Parathyroid adenoma (tissue), 2 donors: ENCODE measurements at regions not wholly inside any gene's neighbourhood (a gene's known extent, or its start where the extent isn't known, plus 50 kb on each side); places are given as distances from the start of the nearest gene placed in this dataset.

Experiments used
- H2AFZ ChIP-seq: fragments of 300-600 bp; sonication (generic); one replicate; pipeline ENCODE4 v1.7.0; 2017; ENCODE audit warnings: antibody characterized with exemption, mild to moderate bottlenecking
- H3K27ac ChIP-seq: fragments of 300-600 bp; sonication (generic); one replicate; pipeline ENCODE4 v1.7.0; 2017
- H3K27me3 ChIP-seq: fragments of 300-600 bp; sonication (generic); one replicate; pipeline ENCODE4 v1.7.0; 2017; ENCODE audit warnings: low read length; ENCODE audit not compliant: control insufficient read depth, insufficient read depth
- H3K36me3 ChIP-seq: fragments of 300-600 bp; sonication (generic); one replicate; pipeline ENCODE4 v1.7.0; 2017; ENCODE audit warnings: low read length; ENCODE audit not compliant: control insufficient read depth, insufficient read depth
- H3K4me1 ChIP-seq: fragments of 300-600 bp; sonication (generic); one replicate; pipeline ENCODE4 v1.7.0; 2017; ENCODE audit warnings: control low read depth
- H3K4me2 ChIP-seq: fragments of 300-600 bp; sonication (generic); one replicate; pipeline ENCODE4 v1.7.0; 2017; ENCODE audit warnings: low read length
- H3K4me3 ChIP-seq: fragments of 300-600 bp; sonication (generic); one replicate; pipeline ENCODE4 v1.7.0; 2017; ENCODE audit warnings: low read depth, low read length
- H3K79me2 ChIP-seq: fragments of 300-600 bp; sonication (generic); one replicate; pipeline ENCODE4 v1.7.0; 2017; ENCODE audit warnings: control low read depth
- H3K9ac ChIP-seq: fragments of 300-600 bp; sonication (generic); one replicate; pipeline ENCODE4 v1.7.0; 2017; ENCODE audit warnings: mild to moderate bottlenecking
- H3K9me3 ChIP-seq: fragments of 300-600 bp; sonication (generic); one replicate; pipeline ENCODE4 v1.7.0; 2017; ENCODE audit warnings: low read length; ENCODE audit not compliant: control insufficient read depth
- TF ChIP-seq, protein P1 (sequence below): fragments of 300-600 bp; sonication (generic); IDR thresholded peaks from one replicate; pipeline ENCODE4 v1.7.0; 2017; ENCODE audit warnings: antibody characterized with exemption, mild to moderate bottlenecking
- donor health status: primary hyperparathyroidism.

DNA sequence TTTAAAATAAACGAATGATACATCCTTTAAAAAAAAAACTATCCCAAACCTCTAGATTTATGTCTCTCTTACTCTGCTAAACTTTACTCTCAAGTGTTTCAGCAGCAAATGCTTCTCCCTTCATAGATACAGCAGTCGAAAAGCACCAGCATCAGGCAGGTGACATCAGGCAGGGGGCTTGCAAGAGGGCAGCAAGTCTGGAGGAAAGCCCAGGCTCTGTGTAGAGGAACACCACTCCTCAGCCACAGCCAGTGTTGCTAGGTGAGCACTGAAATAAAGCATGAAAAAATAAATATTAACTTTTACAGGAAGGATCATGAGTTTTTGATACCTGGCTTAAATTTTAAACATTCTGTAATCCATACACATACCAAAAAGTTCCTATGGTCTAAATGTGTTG lies 419.4 kb downstream of the GALC start:
- TF ChIP-seq, protein P1, sequence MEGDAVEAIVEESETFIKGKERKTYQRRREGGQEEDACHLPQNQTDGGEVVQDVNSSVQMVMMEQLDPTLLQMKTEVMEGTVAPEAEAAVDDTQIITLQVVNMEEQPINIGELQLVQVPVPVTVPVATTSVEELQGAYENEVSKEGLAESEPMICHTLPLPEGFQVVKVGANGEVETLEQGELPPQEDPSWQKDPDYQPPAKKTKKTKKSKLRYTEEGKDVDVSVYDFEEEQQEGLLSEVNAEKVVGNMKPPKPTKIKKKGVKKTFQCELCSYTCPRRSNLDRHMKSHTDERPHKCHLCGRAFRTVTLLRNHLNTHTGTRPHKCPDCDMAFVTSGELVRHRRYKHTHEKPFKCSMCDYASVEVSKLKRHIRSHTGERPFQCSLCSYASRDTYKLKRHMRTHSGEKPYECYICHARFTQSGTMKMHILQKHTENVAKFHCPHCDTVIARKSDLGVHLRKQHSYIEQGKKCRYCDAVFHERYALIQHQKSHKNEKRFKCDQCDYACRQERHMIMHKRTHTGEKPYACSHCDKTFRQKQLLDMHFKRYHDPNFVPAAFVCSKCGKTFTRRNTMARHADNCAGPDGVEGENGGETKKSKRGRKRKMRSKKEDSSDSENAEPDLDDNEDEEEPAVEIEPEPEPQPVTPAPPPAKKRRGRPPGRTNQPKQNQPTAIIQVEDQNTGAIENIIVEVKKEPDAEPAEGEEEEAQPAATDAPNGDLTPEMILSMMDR, result no peak
- no peak overlapping the region for H3K4me2 ChIP-seq
- H3K79me2 ChIP-seq, result no peaks in the 10 kb centered on the region
- H3K9me3 ChIP-seq, result no peaks in the 10 kb centered on the region
- H2AFZ ChIP-seq, result no peak overlapping the region
- no peak overlapping the region for H3K9ac ChIP-seq
- no peaks in the 10 kb centered on the region for H3K4me1 ChIP-seq
- H3K36me3 ChIP-seq, result no peaks in the 10 kb centered on the region
- H3K4me3 ChIP-seq, result no peak overlapping the region
- no peak overlapping the region for H3K27ac ChIP-seq
- no peaks in the 10 kb centered on the region for H3K27me3 ChIP-seq

DNA sequence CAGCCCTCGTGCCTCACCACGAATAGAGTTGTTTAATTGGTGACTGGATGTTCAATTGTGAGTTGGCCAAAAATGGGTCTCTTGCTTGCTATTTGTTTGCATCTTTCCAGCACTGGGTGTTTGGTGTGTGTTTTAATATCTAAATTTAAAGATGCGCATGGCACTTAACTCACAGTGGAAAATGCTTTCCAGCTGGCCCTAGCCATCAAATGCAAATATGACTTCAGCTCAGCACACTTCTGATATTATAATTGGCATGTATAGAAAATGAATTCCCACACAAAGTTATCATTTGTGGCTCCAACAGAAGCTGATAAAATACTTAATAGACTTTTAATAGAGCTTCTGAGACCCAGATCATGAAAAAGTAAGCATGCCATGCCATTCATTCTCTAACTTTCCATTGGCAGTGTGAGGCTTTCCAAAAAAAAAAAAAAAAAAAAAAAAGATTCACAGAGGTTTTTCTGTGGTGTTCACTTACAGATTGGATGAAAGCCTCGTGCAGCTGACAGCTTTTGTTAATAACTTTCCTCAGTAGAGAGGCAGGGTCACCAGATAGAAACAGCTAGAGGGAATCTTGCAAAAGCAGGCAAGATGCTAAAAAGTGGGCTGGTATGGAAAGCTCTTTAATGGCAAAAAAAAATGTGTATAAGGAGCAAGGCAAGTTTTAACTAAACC lies 425.2 kb downstream of the GALC start:
- Histone ChIP-seq H3K4me3 (no peak overlapping the region), H3K4me2 (no peak overlapping the region), H3K27ac (no peak overlapping the region), H3K27me3 (no peaks in the 10 kb centered on the region), H3K4me1 (no peaks in the 10 kb centered on the region), H3K36me3 (no peaks in the 10 kb centered on the region), H3K79me2 (no peaks in the 10 kb centered on the region), H3K9ac (no peak overlapping the region), H3K9me3 (no peaks in the 10 kb centered on the region), H2AFZ (no peak overlapping the region)
- TF ChIP-seq, protein P1, result no peak

DNA sequence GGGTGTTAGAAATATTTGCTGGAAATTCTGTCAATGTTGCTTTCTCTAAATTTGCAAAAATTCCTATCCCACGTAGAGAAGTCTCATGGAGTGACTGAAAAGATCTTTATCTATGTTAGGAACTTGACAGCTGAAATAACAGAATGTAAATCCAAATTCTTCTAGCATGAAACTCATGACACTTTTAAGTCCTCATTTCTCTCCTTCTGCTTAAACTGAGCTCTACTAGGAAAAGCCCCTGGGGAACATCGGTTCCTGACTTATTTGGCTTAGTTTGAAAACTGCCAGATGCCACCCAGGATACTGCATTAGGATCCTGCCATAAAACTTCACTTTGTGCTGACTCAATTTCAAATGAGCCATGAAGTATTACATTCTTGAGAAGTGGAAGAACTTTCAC lies 426.0 kb downstream of the GALC start:
- H3K4me2 ChIP-seq, result no peak overlapping the region
- no peak overlapping the region for H3K27ac ChIP-seq

DNA sequence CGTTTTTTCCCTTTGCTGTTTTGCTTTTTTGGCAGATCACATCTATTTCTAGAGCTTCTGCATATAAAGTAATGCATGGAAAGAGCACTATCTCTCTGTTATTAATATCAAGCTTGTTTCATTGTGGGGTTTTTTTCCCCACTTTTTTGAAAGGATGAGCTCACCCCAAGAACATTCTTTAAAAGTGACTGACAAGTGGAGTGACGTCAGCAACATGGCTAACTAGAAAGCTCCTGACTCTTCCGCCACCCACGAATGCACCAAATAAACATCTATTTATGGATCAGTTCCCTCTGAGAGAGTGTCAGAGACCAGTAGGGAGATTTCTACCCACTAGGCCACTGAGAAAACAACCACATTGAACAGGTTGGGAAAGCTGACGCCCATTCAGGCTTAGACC lies 445.4 kb downstream of the GALC start:
- Histone ChIP-seq H3K4me2 (no peak overlapping the region), H3K4me1 (no peaks in the 10 kb centered on the region), H3K27me3 (no peaks in the 10 kb centered on the region), H2AFZ (no peak overlapping the region), H3K9ac (no peak overlapping the region), H3K27ac (no peak overlapping the region), H3K4me3 (no peak overlapping the region), H3K36me3 (no peaks in the 10 kb centered on the region), H3K9me3 (no peaks in the 10 kb centered on the region), H3K79me2 (no peaks in the 10 kb centered on the region)
- TF ChIP-seq, protein P1, result no peak

More for the DNA sequence above, 426.0 kb downstream of the GALC start:
- no peaks in the 10 kb centered on the region for H3K27me3 ChIP-seq
- H3K4me1 ChIP-seq, result no peaks in the 10 kb centered on the region
- H3K9me3 ChIP-seq, result no peaks in the 10 kb centered on the region
- no peak overlapping the region for H2AFZ ChIP-seq
- TF ChIP-seq, protein P1, result no peak
- no peaks in the 10 kb centered on the region for H3K79me2 ChIP-seq
- H3K36me3 ChIP-seq, result no peaks in the 10 kb centered on the region
- H3K9ac ChIP-seq, result no peak overlapping the region
- H3K4me3 ChIP-seq, result no peak overlapping the region

DNA sequence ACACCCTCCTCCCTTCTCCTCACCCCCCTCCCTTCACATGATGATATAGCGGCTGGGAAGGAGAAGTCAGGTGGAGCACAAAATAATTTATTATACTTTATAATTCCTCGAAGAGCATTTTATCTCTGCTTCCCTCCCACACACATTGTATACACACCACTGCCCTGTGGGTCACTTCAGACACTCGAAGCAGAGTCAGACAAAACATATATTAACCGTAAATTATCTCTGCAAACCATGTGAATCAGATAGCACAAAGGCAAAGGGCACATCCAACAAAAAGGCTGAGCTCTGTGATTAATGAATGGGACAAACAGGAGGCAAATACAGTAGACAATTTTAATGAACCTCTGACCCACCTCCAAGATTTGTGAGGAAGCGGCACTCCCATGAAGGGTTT lies 450.7 kb downstream of the GALC start:
- Histone ChIP-seq H3K36me3 (no peaks in the 10 kb centered on the region), H3K4me2 (no peak overlapping the region), H3K4me3 (no peak overlapping the region), H2AFZ (no peak overlapping the region), H3K4me1 (no peaks in the 10 kb centered on the region), H3K9ac (no peak overlapping the region), H3K27ac (no peak overlapping the region), H3K79me2 (no peaks in the 10 kb centered on the region), H3K9me3 (no peaks in the 10 kb centered on the region), H3K27me3 (no peaks in the 10 kb centered on the region)
- TF ChIP-seq, protein P1, result no peak
